Ishikawa (cell line): ENCODE measurements at regions not wholly inside any gene's neighbourhood (a gene's known extent, or its start where the extent isn't known, plus 50 kb on each side); places are given as distances from the start of the nearest gene placed in this dataset.

Experiments
- CEBPB ChIP-seq: IDR thresholded peaks from 2 replicates; pipeline ENCODE4 v1.6.1; 2012
- CREB1 ChIP-seq: IDR thresholded peaks from 2 replicates; pipeline ENCODE4 v1.6.1; 2012; ENCODE audit warnings: low read depth
- EGR1 ChIP-seq: IDR thresholded peaks from 2 replicates; pipeline ENCODE4 v1.6.1; 2012
- EP300 ChIP-seq: IDR thresholded peaks from 2 replicates; pipeline ENCODE4 v1.6.1; 2012; ENCODE audit warnings: borderline replicate concordance
- FOXM1 ChIP-seq: IDR thresholded peaks from 2 replicates; pipeline ENCODE4 v1.6.1; 2012; ENCODE audit warnings: low read depth, borderline replicate concordance
- MAX ChIP-seq: IDR thresholded peaks from 2 replicates; pipeline ENCODE4 v1.6.1; 2012
- NFIC ChIP-seq: IDR thresholded peaks from 2 replicates; pipeline ENCODE4 v1.6.1; 2012
- RAD21 ChIP-seq: IDR thresholded peaks from 2 replicates; pipeline ENCODE4 v1.6.1; 2012; ENCODE audit warnings: low read depth
- REST ChIP-seq: IDR thresholded peaks from 2 replicates; pipeline ENCODE4 v1.6.1; 2012; ENCODE audit warnings: low read depth, mild to moderate bottlenecking
- TAF1 ChIP-seq: IDR thresholded peaks from 2 replicates; pipeline ENCODE4 v1.6.1; 2012; ENCODE audit warnings: low read depth, mild to moderate bottlenecking
- TCF12 ChIP-seq: IDR thresholded peaks from 2 replicates; pipeline ENCODE4 v1.6.1; 2012; ENCODE audit warnings: low read depth
- TEAD4 ChIP-seq: IDR thresholded peaks from 2 replicates; pipeline ENCODE4 v1.6.1; 2012
- USF1 ChIP-seq: IDR thresholded peaks from 2 replicates; pipeline ENCODE4 v1.6.1; 2012
- YY1 ChIP-seq: IDR thresholded peaks from 2 replicates; pipeline ENCODE4 v1.6.1; 2012; ENCODE audit warnings: low read depth
- ZBTB7A ChIP-seq: IDR thresholded peaks from 2 replicates; pipeline ENCODE4 v1.6.1; 2012; ENCODE audit warnings: low read depth

GRCh38 chrX:8897259-8897658 lies 96.1 kb upstream of the FAM9A start:
- TF ChIP-seq EGR1 (no peak), NFIC (no peak), FOXM1 (no peak), USF1 (no peak), ZBTB7A (no peak), TCF12 (no peak), CREB1 (no peak), CEBPB (no peak)

- TF ChIP-seq RAD21 (no peak), ZBTB7A (no peak), CREB1 (no peak), EGR1 (no peak), TAF1 (no peak), YY1 (no peak), TCF12 (no peak), REST (no peak), FOXM1 (no peak), CEBPB (no peak), EP300 (no peak)
Measured at GRCh38 chrX:8890794-8891193, 89.6 kb upstream of the FAM9A start.

- TF ChIP-seq TCF12 (no peak), FOXM1 (no peak), USF1 (no peak), NFIC (no peak), TEAD4 (no peak), CEBPB (no peak), RAD21 (no peak), REST (no peak), CREB1 (no peak)
Measured at GRCh38 chrX:8887004-8887403, 85.8 kb upstream of the FAM9A start.

- no peak for TF ChIP-seq USF1
- peak; percentile 8; the same call in 1 of the 2 replicates for TF ChIP-seq RAD21
Measured at GRCh38 chrX:8879750-8880149, 78.6 kb upstream of the FAM9A start.

- TF ChIP-seq YY1 (no peak), RAD21 (no peak), TEAD4 (no peak), EP300 (no peak), EGR1 (no peak), TCF12 (no peak), FOXM1 (no peak), NFIC (no peak), REST (no peak), CEBPB (no peak), ZBTB7A (no peak), MAX (no peak), TAF1 (no peak), CREB1 (no peak), USF1 (no peak)
Measured at GRCh38 chrX:8873956-8874355, 72.8 kb upstream of the FAM9A start.
